Stomach (tissue), 8 donors: ENCODE measurements at regions not wholly inside any gene's neighbourhood (a gene's known extent, or its start where the extent isn't known, plus 50 kb on each side); places are given as distances from the start of the nearest gene placed in this dataset.

ENCODE experiments used
- DNase-seq, 2 donors: peaks; one replicate each; pipeline versions ENCODE4 v3.0.0 to v3.0.0-alpha.2; 2013 to 2019
- H3K27ac ChIP-seq, 5 donors: fragments of 200-600 bp in 4 of 5; sonication (generic) in 4 of 5; one replicate each; pipeline ENCODE4 v1.5.1; 2013 to 2019; ENCODE audit warnings: mild to moderate bottlenecking in 1 of 5, moderate library complexity in 1 of 5
- H3K27me3 ChIP-seq, 3 donors: fragments of 200-600 bp; sonication (generic); one replicate each; pipeline ENCODE4 v1.5.1; 2017 to 2019; ENCODE audit warnings: mixed run types in 1 of 3
- H3K36me3 ChIP-seq, 4 donors: fragments of 200-600 bp; sonication (generic); 1 replicate in 3 of 4; 2 replicates in 1 of 4; pipeline ENCODE4 v1.5.1; 2016 to 2019
- H3K4me1 ChIP-seq, 4 donors: fragments of 200-600 bp; sonication (generic); one replicate each; pipeline ENCODE4 v1.5.1; 2016 to 2019
- H3K4me3 ChIP-seq, 4 donors: fragments of 200-600 bp; sonication (generic) in 3 of 4; one replicate each; pipeline ENCODE4 v1.5.1; 2016 to 2019; ENCODE audit warnings: mild to moderate bottlenecking in 1 of 4
- H3K9me3 ChIP-seq, 4 donors: fragments of 200-600 bp; sonication (generic); one replicate each; pipeline ENCODE4 v1.5.1; 2016 to 2019
- CTCF ChIP-seq, 7 experiments: fragments of 450-650 bp in 4 of 7; fragments of 200-600 bp in 3 of 7; sonication (generic) in 3 of 7; IDR thresholded peaks; one replicate each; pipeline ENCODE4 v1.5.1; 2016 to 2019; ENCODE audit warnings: antibody characterized with exemption in 7 of 7, control low read depth in 2 of 7, mild to moderate bottlenecking in 1 of 7
- EP300 ChIP-seq: sonication (generic); formaldehyde crosslinking; IDR thresholded peaks from one replicate; pipeline ENCODE4 v1.6.1; 2017; ENCODE audit warnings: antibody characterized with exemption
- POLR2A ChIP-seq, 4 donors: fragments of 450-650 bp; IDR thresholded peaks; one replicate each; pipeline ENCODE4 v1.6.1; 2016; ENCODE audit warnings: antibody characterized with exemption in 4 of 4, control low read depth in 2 of 4, mild to moderate bottlenecking in 1 of 4, moderate library complexity in 1 of 4
- POLR2AphosphoS5 ChIP-seq, 3 donors: sonication (generic); formaldehyde crosslinking; IDR thresholded peaks; one replicate each; pipeline ENCODE4 v1.6.1; 2016; ENCODE audit warnings: antibody characterized with exemption in 3 of 3
- WGBS, 5 donors: extraction: QIAGEN DNeasy Blood & Tissue Kit in 3 of 5; methylation state at CpG; one replicate each; pipeline versions ENCODE4 v1.1.5 to v1.1.7; 2013 to 2018; 5-methylcytosine and 5-hydroxymethylcytosine counted together
- intact Hi-C: fragments of 100-400 bp; cut with DNase I; formaldehyde crosslinking; loops from one replicate; pipeline ENCODE4 v1.15.1; 2023; ENCODE audit warnings: low total_unique reads
- donor health status: healthy with polysubstance abuse.
- donor health status: Bipolar disorder and iron deficiency.
- donor health status: healthy.

DNA sequence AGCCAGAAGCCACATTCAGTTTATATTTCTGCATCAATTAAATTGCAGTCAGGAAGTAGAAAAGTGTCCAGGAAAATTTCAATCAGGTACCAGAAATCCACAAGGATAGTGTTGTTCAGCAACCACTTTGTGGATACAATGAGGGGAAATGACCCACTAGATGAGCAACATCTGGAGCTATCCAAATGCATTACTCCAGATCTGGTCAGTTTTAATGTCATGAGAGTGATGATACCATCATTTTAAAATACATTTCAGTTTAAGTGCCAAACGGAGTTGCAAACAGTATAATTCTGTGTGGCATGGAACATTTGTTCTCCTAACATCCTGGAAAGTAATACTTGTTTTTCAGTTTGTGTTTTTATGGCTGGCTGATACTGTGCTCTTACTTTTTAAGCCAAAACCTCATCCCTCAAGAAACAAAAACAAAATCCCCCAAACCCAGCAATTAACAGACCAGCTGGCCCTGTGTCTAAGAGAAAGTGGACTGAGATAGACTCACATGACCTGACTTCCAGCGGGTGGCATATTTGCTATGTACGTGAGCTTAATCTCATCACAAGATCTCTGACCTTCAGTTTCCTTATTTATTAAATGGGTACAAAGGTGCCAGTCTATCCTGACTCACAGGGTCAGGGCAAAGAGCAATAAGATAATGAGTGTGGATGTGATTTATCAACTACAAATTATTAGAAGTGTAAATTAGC is 58.8 kb upstream of the CNKSR3 start:
- no peak overlapping the region for H3K4me3 ChIP-seq
- H3K36me3 ChIP-seq, result no peaks in the 10 kb centered on the region
- no peaks in the 10 kb centered on the region for H3K9me3 ChIP-seq
- no peaks in the 10 kb centered on the region for H3K27me3 ChIP-seq
- intact Hi-C loops, result no loop called here
- TF ChIP-seq POLR2A (IDR thresholded peaks at IDR 0.05) (no peak), POLR2AphosphoS5 (IDR thresholded peaks at IDR 0.05) (peak in 2 of 3 donors; percentile 34 to 54)
- peaks cover 0 to 14% (median 5%) of the 10 kb centered on the region in 4 donors for H3K4me1 ChIP-seq
- 9 to 25% (median 15%) methylated on average over 3 of the region's 3 CpGs for WGBS, 5 donors
- peak overlapping the region in 2 of 5 donors; percentile 8 to 40 for H3K27ac ChIP-seq
- peak in 1 of 2 donors; percentile 49 for DNase-seq

DNA sequence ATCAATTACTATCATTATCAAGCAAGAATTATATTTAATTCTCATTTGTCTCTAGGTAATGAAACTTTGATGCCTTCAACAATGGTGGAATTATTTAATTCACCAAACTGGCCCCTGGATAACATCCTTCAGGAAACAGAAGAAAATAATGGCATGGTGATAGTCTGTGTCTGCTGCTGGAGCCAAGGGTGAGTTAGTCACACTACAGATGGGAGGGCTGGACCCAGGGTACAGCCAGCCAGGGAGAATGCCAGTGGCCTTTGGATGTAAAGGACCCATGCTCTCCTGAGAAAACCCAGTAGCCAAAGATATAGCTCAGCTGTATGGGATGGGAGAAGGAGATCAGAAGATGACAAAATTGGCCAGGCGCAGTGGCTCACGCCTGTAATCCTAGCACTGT is 60.0 kb upstream of the CNKSR3 start:
- Histone ChIP-seq H3K4me3 (no peak overlapping the region), H3K9me3 (no peaks in the 10 kb centered on the region), H3K27ac (no peak overlapping the region), H3K27me3 (no peaks in the 10 kb centered on the region), H3K36me3 (no peaks in the 10 kb centered on the region), H3K4me1 (peaks cover 0 to 14% (median 5%) of the 10 kb centered on the region in 4 donors)
- intact Hi-C loops, result no loop called here
- no peak for DNase-seq
- TF ChIP-seq EP300, result no peak
- TF ChIP-seq POLR2A (IDR thresholded peaks at IDR 0.05), result no peak
- TF ChIP-seq CTCF (IDR thresholded peaks at IDR 0.05), result no peak
- 93 to 100% (median 98%) methylated on average over 2 of the region's 2 CpGs for WGBS, 5 donors

GRCh38 chr6:154572556-154572955 is 62.1 kb upstream of the CNKSR3 start:
- intact Hi-C loops, result no loop called here
- DNase-seq, result peak in 1 of 2 donors; percentile 30
- TF ChIP-seq CTCF (IDR thresholded peaks at IDR 0.05) (no peak), EP300 (no peak), POLR2A (IDR thresholded peaks at IDR 0.05) (no peak), POLR2AphosphoS5 (IDR thresholded peaks at IDR 0.05) (no peak)

DNA sequence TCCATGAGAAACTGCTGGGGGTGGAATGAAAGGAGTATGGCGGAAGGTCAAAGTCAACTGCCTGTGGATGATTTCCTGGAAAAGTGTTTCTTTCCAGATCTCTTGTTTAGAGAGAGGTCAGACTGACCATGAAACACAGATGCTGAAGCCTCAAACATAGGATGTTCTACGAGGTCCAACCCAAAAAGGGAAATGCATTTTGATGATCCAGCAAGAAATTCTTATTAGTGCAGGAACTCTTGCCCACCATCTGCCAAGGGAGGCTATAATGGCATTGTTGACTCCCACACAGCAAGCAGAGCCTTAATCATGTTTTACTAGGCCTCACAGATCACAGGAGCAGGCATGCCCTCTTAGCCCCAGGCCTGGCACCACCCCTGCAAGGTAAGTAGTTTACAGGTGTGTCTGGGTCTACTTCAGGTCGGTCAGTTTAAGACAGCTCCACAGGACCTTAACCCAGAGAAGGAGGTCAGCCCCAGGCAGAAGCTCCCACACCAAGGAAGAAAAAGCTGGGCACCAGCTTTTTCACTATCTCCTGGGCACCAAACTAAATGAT is 67.6 kb upstream of the CNKSR3 start:
- no peak overlapping the region for H3K27ac ChIP-seq
- 78 to 85% (median 83%) methylated on average over 3 of the region's 3 CpGs for WGBS, 5 donors
- intact Hi-C loops, result no loop called here
- H3K4me1 ChIP-seq, result no peaks in the 10 kb centered on the region
- H3K9me3 ChIP-seq, result peaks cover 0 to 4% (median 0%) of the 10 kb centered on the region in 4 donors
- H3K4me3 ChIP-seq, result no peak overlapping the region
- no peak for DNase-seq
- no peaks in the 10 kb centered on the region for H3K27me3 ChIP-seq
- TF ChIP-seq EP300 (no peak), POLR2AphosphoS5 (IDR thresholded peaks at IDR 0.05) (no peak), CTCF (IDR thresholded peaks at IDR 0.05) (no peak), POLR2A (IDR thresholded peaks at IDR 0.05) (no peak)
- H3K36me3 ChIP-seq, result no peaks in the 10 kb centered on the region

More at GRCh38 chr6:154572556-154572955, 62.1 kb upstream of the CNKSR3 start:
- Histone ChIP-seq H3K4me3 (no peak overlapping the region), H3K36me3 (no peaks in the 10 kb centered on the region), H3K9me3 (no peaks in the 10 kb centered on the region), H3K27me3 (no peaks in the 10 kb centered on the region), H3K4me1 (peaks cover 0 to 14% (median 5%) of the 10 kb centered on the region in 4 donors), H3K27ac (no peak overlapping the region)
- 64 to 80% (median 71%) methylated on average over 6 of the region's 6 CpGs for WGBS, 5 donors

GRCh38 chr6:154579046-154579445 is 68.6 kb upstream of the CNKSR3 start:
- H3K36me3 ChIP-seq, result no peaks in the 10 kb centered on the region
- H3K4me1 ChIP-seq, result no peaks in the 10 kb centered on the region
- peaks cover 0 to 4% (median 0%) of the 10 kb centered on the region in 4 donors for H3K9me3 ChIP-seq
- TF ChIP-seq POLR2A (IDR thresholded peaks at IDR 0.05) (no peak), EP300 (no peak), POLR2AphosphoS5 (IDR thresholded peaks at IDR 0.05) (no peak), CTCF (IDR thresholded peaks at IDR 0.05) (no peak)
- H3K27ac ChIP-seq, result no peak overlapping the region
- intact Hi-C loops, result no loop called here
- 79 to 91% (median 87%) methylated on average over 2 of the region's 2 CpGs for WGBS, 5 donors
- no peak for DNase-seq
- no peak overlapping the region for H3K4me3 ChIP-seq
- no peaks in the 10 kb centered on the region for H3K27me3 ChIP-seq
